Esophagus squamous epithelium (tissue), 5 donors: ENCODE measurements at regions not wholly inside any gene's neighbourhood (a gene's known extent, or its start where the extent isn't known, plus 50 kb on each side); places are given as distances from the start of the nearest gene placed in this dataset.

Source experiments
- DNase-seq: peaks from one replicate; lab custom pipeline; 2025; lab: John Stamatoyannopoulos, UW
- H3K27ac ChIP-seq, 4 donors: fragments of 200-600 bp; sonication (generic); one replicate each; pipeline ENCODE4 v1.5.1; 2016 to 2019; ENCODE audit warnings: mild to moderate bottlenecking in 1 of 4
- H3K27me3 ChIP-seq, 4 donors: fragments of 200-600 bp; sonication (generic); 1 replicate in 3 of 4; 2 replicates in 1 of 4; pipeline versions ENCODE4 v1.5.1 to v1.6.0; 2017 to 2021; ENCODE audit warnings: antibody characterized with exemption in 1 of 4
- H3K36me3 ChIP-seq, 3 donors: fragments of 200-600 bp; sonication (generic); one replicate each; pipeline ENCODE4 v1.5.1; 2016 to 2019
- H3K4me1 ChIP-seq, 3 donors: fragments of 200-600 bp; sonication (generic); one replicate each; pipeline ENCODE4 v1.5.1; 2017 to 2019
- H3K4me3 ChIP-seq, 4 donors: fragments of 200-600 bp; sonication (generic); 1 replicate in 3 of 4; 2 replicates in 1 of 4; pipeline ENCODE4 v1.5.1; 2016 to 2019; ENCODE audit warnings: mild to moderate bottlenecking in 2 of 4, moderate library complexity in 1 of 4
- H3K9me3 ChIP-seq, 3 donors: fragments of 200-600 bp; sonication (generic); one replicate each; pipeline ENCODE4 v1.5.1; 2016 to 2019
- CTCF ChIP-seq, 6 experiments: fragments of 450-650 bp in 4 of 6; fragments of 200-600 bp in 2 of 6; sonication (generic) in 2 of 6; IDR thresholded peaks; one replicate each; pipeline ENCODE4 v1.5.1; 2016 to 2019; ENCODE audit warnings: antibody characterized with exemption in 6 of 6, mild to moderate bottlenecking in 4 of 6, moderate library complexity in 4 of 6
- POLR2A ChIP-seq, 4 donors: fragments of 450-650 bp; IDR thresholded peaks; one replicate each; pipeline ENCODE4 v1.6.1; 2017; ENCODE audit warnings: antibody characterized with exemption in 4 of 4, mild to moderate bottlenecking in 4 of 4, moderate library complexity in 3 of 4
- WGBS, 2 donors: methylation state at CpG; one replicate each; pipeline ENCODE4 v1.1.5; 2018; 5-methylcytosine and 5-hydroxymethylcytosine counted together
- intact Hi-C: fragments of 100-400 bp; cut with DNase I; formaldehyde crosslinking; loops from one replicate; pipeline ENCODE4 v1.15.0; 2022
- donor health status: DM: yes; HTN: yes; CAD: no.

- H3K27me3 ChIP-seq, result peaks cover 0 to 2% (median 0%) of the 10 kb centered on the region in 4 donors
- WGBS, 2 donors, result 69 to 87% methylated on average over 5 of the region's 5 CpGs
- H3K9me3 ChIP-seq, result no peaks in the 10 kb centered on the region
- DNase-seq, result no peak
- TF ChIP-seq CTCF (IDR thresholded peaks at IDR 0.05) (no peak), POLR2A (IDR thresholded peaks at IDR 0.05) (no peak)
- no peak overlapping the region for H3K4me3 ChIP-seq
- H3K27ac ChIP-seq, result no peak overlapping the region
- intact Hi-C loops, result no loop called here
- no peaks in the 10 kb centered on the region for H3K4me1 ChIP-seq
- H3K36me3 ChIP-seq, result no peaks in the 10 kb centered on the region
Measured at GRCh38 chr5:163626904-163627434, 121.5 kb downstream of the MAT2B start.

DNA sequence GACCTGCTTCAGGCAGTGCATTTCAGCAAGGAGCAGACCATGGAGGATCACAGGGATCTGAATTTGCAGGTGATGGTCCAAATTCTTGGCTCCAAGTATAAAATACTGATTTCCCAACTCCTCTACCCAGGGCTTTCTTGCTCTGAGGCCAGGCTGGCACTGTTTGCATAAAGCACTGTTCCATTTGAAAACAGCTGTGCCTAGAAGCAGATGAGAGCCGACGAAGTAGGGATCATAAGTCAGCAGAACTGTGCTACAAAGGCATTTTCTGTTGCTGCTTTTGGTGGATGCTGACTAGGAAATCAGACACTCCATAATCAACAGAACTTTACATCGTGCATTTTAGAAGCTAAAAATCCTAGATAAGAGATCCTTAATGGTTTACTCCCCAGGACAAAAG, 126.4 kb downstream of the MAT2B start:
- intact Hi-C loops, result no loop called here
- Histone ChIP-seq H3K4me1 (no peaks in the 10 kb centered on the region), H3K4me3 (no peak overlapping the region), H3K27me3 (peaks cover 0 to 2% (median 0%) of the 10 kb centered on the region in 4 donors), H3K36me3 (no peaks in the 10 kb centered on the region), H3K27ac (no peak overlapping the region), H3K9me3 (no peaks in the 10 kb centered on the region)
- no peak for DNase-seq
- 33 to 44% methylated on average over 3 of the region's 3 CpGs for WGBS, 2 donors
- TF ChIP-seq POLR2A (IDR thresholded peaks at IDR 0.05) (no peak), CTCF (IDR thresholded peaks at IDR 0.05) (no peak)

GRCh38 chr5:163633926-163634460, 128.6 kb downstream of the MAT2B start:
- no peaks in the 10 kb centered on the region for H3K36me3 ChIP-seq
- no peak overlapping the region for H3K27ac ChIP-seq
- no peak overlapping the region for H3K4me3 ChIP-seq
- 56 to 61% methylated on average over 3 of the region's 3 CpGs for WGBS, 2 donors
- intact Hi-C loops, result no loop called here
- H3K4me1 ChIP-seq, result no peaks in the 10 kb centered on the region
- peaks cover 0 to 2% (median 0%) of the 10 kb centered on the region in 4 donors for H3K27me3 ChIP-seq
- TF ChIP-seq POLR2A (IDR thresholded peaks at IDR 0.05), result no peak
- TF ChIP-seq CTCF (IDR thresholded peaks at IDR 0.05), result no peak
- DNase-seq, result no peak
- no peaks in the 10 kb centered on the region for H3K9me3 ChIP-seq

GRCh38 chr5:163635631-163636030, 130.2 kb downstream of the MAT2B start:
- intact Hi-C loops, result no loop called here
- WGBS, 2 donors, result 32 to 36% methylated on average over 2 of the region's 2 CpGs
- DNase-seq, result no peak
- no peak for TF ChIP-seq CTCF (IDR thresholded peaks at IDR 0.05)
- TF ChIP-seq POLR2A (IDR thresholded peaks at IDR 0.05), result no peak
- Histone ChIP-seq H3K4me3 (no peak overlapping the region), H3K27ac (no peak overlapping the region), H3K27me3 (peaks cover 0 to 2% (median 0%) of the 10 kb centered on the region in 4 donors), H3K9me3 (no peaks in the 10 kb centered on the region), H3K4me1 (no peaks in the 10 kb centered on the region), H3K36me3 (no peaks in the 10 kb centered on the region)

DNA sequence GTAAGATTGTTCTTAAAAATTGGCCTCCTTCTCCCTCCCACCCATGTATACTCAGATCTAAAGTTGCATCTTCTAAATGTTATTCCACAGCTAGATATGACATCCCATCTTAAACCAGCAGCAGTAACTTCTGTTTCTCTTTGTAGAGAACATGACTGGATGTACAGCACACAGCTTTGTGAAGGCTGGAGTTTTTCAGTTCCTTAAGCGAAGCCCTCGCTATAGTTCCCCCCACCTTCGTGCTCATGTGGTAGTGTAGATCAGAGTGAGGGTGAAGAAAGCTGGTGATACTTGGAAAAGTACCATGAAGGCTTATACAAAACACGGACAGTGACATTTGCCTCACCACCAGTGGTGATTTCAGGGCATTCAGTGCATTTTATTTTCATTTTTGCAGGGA, 137.5 kb downstream of the MAT2B start:
- TF ChIP-seq CTCF (IDR thresholded peaks at IDR 0.05) (no peak), POLR2A (IDR thresholded peaks at IDR 0.05) (no peak)
- Histone ChIP-seq H3K4me3 (no peak overlapping the region), H3K36me3 (no peaks in the 10 kb centered on the region), H3K27me3 (no peaks in the 10 kb centered on the region), H3K4me1 (no peaks in the 10 kb centered on the region), H3K9me3 (no peaks in the 10 kb centered on the region), H3K27ac (no peak overlapping the region)
- intact Hi-C loops, result no loop called here
- no peak for DNase-seq
- 64 to 68% methylated on average over 4 of the region's 4 CpGs for WGBS, 2 donors
